NCI-H69 (cell line): ENCODE measurements at regions not wholly inside any gene's neighbourhood (a gene's known extent, or its start where the extent isn't known, plus 50 kb on each side); places are given as distances from the start of the nearest gene placed in this dataset.

ENCODE experiments used
- DNase-seq: peaks from one replicate; lab custom pipeline; 2025; lab: John Stamatoyannopoulos, UW

DNA sequence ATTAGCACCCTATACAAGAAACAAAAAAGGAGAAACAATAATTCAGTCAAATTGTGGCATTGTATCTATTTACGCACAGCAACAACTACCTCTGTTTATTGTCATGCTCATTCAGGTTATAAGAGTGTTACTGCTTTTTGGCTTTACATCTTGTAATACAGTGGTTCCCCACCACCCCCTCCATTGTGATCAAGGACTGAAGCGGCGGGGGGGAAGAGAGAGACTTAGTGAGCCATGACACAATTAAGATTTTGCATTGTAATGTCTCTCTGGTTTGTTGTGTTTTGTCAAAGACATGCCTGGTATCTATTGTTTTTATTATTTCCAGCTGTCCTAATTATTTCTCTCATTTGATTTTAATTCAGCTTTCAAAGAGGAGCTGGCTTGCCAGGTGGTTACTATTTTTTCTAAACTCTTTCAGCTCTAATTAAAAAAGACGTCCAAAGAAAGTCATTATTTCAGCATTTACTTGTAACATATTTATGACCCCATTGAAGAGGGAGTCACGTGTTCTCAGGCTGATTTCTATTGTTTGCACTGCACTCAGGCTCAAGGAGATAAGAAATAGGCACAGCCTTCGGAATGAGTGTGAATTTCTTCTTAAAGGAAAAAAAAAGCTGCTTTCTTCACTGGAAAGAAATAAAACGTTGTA is 234.4 kb upstream of the TBL1XR1 start:
- DNase-seq = peak; percentile 83

- DNase-seq = no peak
Observed at GRCh38 chr3:177435301-177435700, 238.0 kb upstream of the TBL1XR1 start.

DNA sequence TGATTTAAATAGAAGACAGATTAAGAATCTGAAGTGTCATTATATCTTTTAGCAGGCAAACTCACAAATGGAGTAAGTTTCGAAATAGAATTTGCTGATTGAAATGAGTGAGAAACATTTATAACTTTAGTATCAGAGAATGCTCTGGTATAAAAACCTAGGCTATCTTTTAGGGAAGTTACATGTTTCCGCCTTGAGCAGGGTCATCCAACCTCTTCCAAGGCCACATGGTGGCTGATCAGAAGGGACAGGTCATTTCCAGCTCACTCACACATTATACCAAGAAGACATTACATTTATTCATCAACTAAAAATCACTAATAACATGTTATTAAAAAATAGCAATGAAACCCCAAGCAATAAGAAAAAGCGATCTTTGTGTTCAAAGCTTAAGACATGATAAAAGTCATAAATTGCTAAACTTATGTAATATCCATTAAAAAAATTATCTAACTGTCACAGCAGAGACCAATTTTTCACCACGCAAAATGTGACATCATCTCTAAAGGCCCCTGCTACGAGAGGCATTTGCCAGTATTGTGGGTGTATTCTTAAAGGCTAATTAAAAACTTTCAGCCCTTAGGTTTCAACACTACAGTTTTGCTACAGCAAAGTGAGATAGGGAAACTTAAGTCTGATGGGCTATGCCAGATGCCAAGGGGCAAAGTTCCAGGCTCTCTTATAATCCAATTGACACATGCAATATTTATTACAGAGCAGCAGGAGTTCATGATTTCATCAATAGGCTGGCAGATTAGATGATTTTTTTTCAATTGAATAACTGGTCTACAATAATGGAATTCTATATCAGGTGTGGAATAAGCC is 240.4 kb upstream of the TBL1XR1 start:
- no peak for DNase-seq

DNA sequence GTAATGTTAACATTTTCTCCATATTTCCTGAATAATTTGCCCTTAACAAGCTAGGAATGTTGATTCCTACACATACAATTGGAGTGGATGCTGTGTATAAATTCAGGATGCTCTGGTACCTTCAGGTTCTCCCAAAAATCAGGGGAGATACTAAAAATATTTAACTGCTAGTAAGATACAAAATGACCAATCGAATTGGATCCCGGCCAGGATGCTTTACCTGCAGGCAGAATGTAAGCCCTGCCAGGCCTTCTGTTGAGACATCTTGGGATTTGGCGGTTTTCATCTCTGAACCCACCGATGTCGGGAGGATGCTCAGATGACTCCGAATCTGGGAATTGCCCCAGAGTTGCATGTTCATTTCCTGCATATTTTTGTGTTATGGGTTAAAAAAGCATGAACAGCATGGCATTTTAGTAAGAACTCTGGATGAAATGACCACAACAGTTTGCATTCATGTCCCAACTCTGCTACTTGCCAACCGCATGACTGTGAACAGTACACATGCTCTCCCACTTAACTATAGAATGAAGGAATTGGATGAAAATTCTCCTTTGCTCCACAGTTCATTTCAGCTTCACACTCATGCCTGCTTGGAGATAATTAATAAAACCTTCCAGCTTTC is 241.4 kb upstream of the TBL1XR1 start:
- no peak for DNase-seq

DNA sequence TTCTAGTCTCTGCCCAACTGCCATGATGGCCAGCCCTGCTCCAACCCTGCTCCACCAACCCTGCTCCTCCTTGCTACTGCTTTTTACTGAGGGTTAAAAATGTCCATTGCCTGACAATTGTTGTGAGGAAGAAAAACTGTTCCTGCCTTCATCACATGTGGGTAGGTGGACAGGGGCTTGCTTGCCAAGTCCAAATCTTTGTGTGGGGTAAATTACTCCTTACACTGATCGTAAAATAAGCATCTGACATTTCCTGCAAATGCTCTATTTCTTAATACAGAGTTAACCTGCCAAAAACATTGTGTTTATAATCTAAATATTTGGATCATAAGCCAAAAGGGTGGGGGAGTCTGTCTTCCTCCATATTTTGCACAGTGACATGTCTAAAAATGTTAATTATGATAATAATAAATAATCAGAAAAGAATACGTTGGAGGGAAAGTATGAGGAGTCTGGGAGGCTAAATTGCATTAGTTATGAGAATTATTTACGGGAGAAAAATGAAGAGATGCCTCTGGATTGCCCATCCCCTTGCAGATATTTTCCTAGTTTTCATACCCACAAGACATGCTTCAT is 242.5 kb upstream of the TBL1XR1 start:
- DNase-seq = no peak

DNA sequence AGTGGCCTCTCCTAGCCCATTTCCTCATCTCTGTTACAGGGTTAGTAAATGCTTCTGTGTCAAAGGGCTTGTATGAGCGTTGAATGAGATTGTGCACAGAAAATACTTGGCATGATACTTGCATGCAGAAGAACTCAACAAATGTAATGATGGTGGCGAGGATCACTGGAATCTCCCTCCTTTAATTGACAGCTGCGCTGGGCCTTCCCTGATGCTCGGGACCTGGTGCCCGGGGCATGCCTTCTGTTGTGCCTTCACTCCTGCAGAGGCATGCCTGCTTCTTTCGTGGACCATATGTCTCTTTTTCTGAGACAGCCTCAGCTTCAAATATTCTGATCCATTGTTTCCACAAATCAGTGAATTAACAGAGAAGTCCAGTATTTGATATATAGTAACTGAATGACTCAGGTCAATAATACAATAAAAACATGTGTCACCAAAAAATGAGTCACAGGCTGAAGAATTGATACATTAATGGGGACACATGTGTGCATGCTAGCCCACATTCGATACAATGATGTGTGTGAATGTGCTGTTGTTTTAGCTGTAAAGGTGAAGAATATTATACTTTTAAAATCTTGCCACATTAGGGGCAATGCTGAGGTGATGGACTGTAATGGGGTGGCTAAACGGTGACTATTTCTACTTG is 243.3 kb upstream of the TBL1XR1 start:
- peak; percentile 30 for DNase-seq

DNA sequence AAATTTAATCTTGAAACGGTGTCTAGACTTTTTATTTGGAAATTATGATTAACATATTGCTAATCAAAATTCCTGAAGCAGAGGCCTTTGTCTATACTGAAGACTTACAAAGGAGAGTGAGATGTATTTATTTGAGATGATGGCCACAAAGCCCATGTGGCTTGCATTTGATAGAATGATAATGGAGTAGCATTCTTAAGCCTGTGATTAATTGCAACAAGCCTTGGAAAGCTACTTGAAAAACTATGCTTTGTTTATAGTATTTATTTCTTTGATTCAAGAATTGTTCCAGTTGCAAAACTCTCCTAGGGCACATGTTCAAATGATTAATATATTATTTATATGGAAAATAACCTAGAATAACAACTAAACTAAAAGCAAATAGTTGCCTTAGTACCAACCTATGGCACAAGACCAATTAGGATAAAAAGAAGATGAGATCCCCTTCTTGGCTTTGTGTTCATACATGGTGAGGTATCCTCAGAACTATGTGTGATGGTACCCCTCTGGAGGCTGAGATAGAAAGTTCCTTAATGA is 244.1 kb upstream of the TBL1XR1 start:
- DNase-seq = no peak

DNA sequence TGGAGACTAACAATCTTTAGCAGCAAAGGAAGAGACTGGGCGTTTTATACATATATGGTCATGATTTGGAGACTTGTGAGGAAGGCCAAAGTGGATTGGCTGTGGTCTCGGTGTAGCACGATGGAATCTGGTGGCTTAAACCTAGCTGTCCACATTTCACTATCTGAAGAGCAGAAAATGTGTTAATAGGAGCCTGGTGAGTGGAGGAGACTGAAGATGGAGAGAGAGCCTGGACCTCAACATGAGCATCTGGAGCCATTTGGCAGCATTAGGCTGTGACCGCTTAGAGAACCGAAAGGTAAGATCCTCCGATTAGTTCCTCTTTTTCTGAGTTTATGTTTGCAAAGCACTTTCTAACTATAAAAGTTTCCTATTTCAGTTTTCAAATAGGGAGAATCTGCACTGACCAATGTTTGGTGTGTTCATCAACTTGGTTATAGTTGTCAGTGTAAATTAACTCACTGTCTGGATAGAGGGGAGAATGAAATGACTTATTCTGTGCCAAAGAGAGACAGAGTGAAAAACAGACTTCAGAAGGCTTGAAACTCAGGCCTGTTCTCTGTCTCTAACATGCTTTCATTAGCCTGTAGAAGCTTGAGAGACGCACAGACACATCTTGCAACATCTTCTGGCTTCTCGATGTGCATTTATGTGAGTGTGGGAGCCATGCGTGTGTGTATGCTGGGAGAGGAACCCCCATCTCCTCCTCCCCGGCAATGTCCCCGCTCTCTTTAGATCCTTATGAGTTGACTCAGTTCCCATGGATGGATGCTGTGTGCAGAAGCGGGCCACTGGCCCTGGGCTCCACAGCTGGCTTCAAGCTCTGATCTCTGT is 244.7 kb upstream of the TBL1XR1 start:
- DNase-seq = no peak

DNA sequence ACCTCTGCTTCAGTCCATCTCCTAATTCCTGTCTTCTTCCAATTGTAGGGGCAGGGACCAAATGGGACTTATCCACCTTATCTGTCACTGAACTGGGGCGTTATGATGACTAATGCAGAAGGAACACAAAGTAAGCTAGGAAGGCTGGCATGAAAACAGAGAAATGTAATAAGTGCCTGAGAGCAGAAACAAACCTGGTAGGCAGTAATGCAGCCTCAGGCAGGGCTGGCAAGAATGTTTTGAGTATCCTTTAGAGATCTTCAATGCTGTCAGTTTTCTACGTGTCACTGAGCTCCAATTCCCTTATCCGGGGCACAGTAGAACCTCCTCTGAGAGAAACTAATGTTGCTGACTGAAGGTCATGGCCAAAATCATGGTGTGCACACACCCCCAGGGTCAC is 246.2 kb upstream of the TBL1XR1 start:
- peak; percentile 46 for DNase-seq

- DNase-seq = no peak
Observed at GRCh38 chr3:177444696-177445095, 247.4 kb upstream of the TBL1XR1 start.

GRCh38 chr3:177445549-177445948 is 248.3 kb upstream of the TBL1XR1 start:
- peak; percentile 85 for DNase-seq

- DNase-seq = no peak
Observed at GRCh38 chr3:177446165-177446601, 248.9 kb upstream of the TBL1XR1 start.

DNA sequence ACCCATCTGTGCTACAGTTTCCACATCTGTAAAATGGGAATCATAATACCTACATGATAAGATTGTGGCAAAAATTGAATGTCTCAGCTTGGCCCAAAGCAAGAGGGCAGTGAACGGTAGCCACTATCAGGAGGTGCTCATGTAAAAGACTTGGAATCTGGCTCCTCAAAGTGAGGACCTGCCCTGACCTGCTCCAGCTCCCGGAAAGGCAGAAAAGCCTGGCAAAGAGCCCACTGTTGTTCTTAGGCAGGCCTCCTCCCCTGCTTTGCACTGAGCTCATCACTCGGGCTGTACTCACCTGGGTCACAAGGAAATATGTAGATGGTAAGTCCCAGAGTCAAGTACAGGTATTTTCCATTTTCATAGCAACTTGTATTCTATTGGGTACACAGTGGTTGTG is 250.7 kb upstream of the TBL1XR1 start:
- DNase-seq = peak; percentile 81

GRCh38 chr3:177448987-177449359 is 251.7 kb upstream of the TBL1XR1 start:
- DNase-seq = no peak

DNA sequence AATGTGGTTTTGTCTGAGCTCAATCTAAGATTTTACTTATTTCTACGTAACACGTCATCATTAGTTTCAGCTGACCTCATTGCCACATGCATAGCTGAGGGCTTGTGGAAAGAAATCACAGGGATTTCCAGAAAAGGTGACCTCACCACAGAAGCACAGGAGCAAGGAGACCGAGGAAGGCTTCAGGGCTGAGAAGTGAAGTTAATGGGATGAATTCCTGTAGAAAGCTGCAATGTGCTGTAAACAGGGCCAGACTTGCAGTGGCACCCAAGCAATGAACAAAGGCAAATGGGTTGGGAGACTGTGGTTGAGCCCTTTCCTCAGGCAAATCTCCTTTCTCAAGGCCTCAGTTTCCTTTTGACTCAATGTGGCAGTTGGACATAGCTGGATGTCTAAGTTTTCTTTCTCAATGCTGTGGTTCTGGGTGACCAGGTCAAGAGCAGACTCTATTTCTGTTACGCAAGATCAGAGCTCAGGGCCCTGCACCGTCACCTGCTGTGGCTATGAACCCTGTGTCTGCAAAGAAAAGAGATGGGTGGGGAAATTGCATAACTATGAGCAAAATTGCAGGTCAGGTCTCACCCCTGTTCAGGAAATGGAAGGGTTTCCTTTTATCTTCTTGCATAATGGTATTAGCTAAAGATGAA is 252.2 kb upstream of the TBL1XR1 start:
- DNase-seq = peak; percentile 43

- no peak for DNase-seq
Observed at GRCh38 chr3:177451301-177451750, 254.0 kb upstream of the TBL1XR1 start.

- DNase-seq = peak; percentile 58
Observed at GRCh38 chr3:177451864-177452830, 254.9 kb upstream of the TBL1XR1 start.

GRCh38 chr3:177452831-177453450 is 255.7 kb upstream of the TBL1XR1 start:
- peak; percentile 35 for DNase-seq

- DNase-seq = no peak
Observed at GRCh38 chr3:177453451-177453844, 256.2 kb upstream of the TBL1XR1 start.
